Esophagus muscularis mucosa (tissue), 3 donors: ENCODE measurements at regions not wholly inside any gene's neighbourhood (a gene's known extent, or its start where the extent isn't known, plus 50 kb on each side); places are given as distances from the start of the nearest gene placed in this dataset.

Source experiments
- POLR2A ChIP-seq: fragments of 450-650 bp; IDR thresholded peaks from one replicate; pipeline ENCODE4 v1.6.1; 2017; ENCODE audit warnings: antibody characterized with exemption, moderate library complexity, mild to moderate bottlenecking, low read depth
- TF ChIP-seq, protein P1 (sequence below), 3 experiments: fragments of 200-600 bp in 2 of 3; fragments of 450-650 bp in 1 of 3; sonication (generic) in 2 of 3; IDR thresholded peaks; one replicate each; pipeline ENCODE4 v1.5.1; 2017 to 2019; ENCODE audit warnings: antibody characterized with exemption in 3 of 3, mild to moderate bottlenecking in 2 of 3, moderate library complexity in 1 of 3

DNA sequence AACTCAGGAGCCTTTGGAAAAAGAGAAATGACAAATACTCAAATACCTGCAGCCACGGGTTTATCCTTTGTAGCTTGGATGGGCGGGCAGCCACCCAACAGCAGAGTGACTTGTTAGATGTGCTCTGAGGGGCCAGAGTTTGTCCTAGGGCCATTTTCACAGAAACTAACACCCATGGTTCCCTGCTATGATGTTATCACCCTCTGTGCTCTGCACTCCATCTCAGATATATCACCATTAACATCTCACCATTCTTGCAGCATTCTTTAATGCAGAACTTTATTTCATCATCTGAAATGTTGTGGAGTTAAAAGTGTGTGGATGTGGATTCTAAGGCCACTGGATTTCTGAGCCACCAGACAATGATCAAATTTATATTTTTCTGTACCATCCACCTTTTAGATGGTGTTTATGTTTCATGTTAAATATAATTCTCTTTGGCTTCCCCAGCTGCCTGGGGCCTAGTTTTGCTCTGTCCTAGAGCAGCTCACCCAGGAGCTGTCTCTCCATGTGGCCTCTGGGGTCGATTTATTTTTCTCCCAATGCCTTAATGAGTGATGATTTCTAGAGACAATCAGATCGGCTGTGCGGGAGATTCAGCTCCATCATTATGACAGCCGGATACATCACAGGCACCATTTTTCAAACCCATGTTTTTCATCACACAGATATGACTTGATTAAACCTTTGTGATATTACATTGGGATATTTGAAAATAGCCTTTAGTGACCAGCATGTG lies 380.8 kb downstream of the BCOR start:
- TF ChIP-seq, protein P1, sequence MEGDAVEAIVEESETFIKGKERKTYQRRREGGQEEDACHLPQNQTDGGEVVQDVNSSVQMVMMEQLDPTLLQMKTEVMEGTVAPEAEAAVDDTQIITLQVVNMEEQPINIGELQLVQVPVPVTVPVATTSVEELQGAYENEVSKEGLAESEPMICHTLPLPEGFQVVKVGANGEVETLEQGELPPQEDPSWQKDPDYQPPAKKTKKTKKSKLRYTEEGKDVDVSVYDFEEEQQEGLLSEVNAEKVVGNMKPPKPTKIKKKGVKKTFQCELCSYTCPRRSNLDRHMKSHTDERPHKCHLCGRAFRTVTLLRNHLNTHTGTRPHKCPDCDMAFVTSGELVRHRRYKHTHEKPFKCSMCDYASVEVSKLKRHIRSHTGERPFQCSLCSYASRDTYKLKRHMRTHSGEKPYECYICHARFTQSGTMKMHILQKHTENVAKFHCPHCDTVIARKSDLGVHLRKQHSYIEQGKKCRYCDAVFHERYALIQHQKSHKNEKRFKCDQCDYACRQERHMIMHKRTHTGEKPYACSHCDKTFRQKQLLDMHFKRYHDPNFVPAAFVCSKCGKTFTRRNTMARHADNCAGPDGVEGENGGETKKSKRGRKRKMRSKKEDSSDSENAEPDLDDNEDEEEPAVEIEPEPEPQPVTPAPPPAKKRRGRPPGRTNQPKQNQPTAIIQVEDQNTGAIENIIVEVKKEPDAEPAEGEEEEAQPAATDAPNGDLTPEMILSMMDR (IDR thresholded peaks at IDR 0.05), result no peak
- TF ChIP-seq POLR2A, result no peak
